ENCODE measurements at regions not wholly inside any gene's neighbourhood (a gene's known extent, or its start where the extent isn't known, plus 50 kb on each side); places are given as distances from the start of the nearest gene placed in this dataset.

DNA sequence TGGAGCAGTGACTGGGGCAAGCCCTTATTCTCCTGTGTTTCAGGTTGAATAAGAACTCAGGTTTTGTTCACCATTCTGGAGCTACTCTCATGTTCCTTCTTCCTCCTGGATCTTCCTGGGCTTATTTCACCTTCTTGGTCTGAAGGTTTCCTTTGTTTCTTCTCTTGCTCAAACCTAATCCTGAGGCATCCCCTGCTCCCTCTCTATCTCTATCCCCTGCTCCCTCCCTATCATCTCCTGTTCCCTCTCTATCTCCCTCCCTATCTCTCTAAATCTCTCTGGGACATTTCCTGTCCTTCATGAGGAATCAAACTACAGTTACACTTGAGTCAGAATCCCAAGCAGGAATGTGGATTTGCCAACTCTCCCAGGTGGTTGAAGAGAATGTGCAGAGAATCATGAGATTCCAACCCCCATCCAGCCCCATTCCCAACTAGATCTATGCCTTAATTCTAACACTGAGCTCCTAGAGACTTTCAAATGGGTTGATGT lies 134.9 kb upstream of the ZIC3 start:
- no peak for TF ChIP-seq REST (IDR thresholded peaks at IDR 0.05; ENCODE audit: low read depth)
- no peak for TF ChIP-seq YY1 (IDR thresholded peaks at IDR 0.05; ENCODE audit: low read depth)
- TF ChIP-seq, protein P1, sequence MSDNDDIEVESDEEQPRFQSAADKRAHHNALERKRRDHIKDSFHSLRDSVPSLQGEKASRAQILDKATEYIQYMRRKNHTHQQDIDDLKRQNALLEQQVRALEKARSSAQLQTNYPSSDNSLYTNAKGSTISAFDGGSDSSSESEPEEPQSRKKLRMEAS (IDR thresholded peaks at IDR 0.05) = no peak
- no peak for TF ChIP-seq RAD21 (IDR thresholded peaks at IDR 0.05; ENCODE audit: low read depth)
- no peak for TF ChIP-seq NFIC (IDR thresholded peaks at IDR 0.05)
- TF ChIP-seq CREB1 (IDR thresholded peaks at IDR 0.05; ENCODE audit: low read depth) = no peak
- TF ChIP-seq, protein P2, sequence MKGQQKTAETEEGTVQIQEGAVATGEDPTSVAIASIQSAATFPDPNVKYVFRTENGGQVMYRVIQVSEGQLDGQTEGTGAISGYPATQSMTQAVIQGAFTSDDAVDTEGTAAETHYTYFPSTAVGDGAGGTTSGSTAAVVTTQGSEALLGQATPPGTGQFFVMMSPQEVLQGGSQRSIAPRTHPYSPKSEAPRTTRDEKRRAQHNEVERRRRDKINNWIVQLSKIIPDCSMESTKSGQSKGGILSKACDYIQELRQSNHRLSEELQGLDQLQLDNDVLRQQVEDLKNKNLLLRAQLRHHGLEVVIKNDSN (IDR thresholded peaks at IDR 0.05) = no peak
